ENCODE measurements at regions not wholly inside any gene's neighbourhood (a gene's known extent, or its start where the extent isn't known, plus 50 kb on each side); places are given as distances from the start of the nearest gene placed in this dataset.
"Not testable (repeated sequence)": the region's sequence is repeated elsewhere in the genome, so short reads cannot be mapped to it uniquely, and the experiment has no call there.

- TF ChIP-seq CTCF (IDR thresholded peaks at IDR 0.05) (no peak), ZFX (IDR thresholded peaks at IDR 0.05; ENCODE audit: borderline replicate concordance) (no peak)
Measured at GRCh38 chr12:59304077-59304721, 291.6 kb upstream of the SLC16A7 start.

GRCh38 chr12:59298296-59298695, 297.5 kb upstream of the SLC16A7 start:
- TF ChIP-seq CTCF (IDR thresholded peaks at IDR 0.05) (no peak), ZFX (IDR thresholded peaks at IDR 0.05; ENCODE audit: borderline replicate concordance) (no peak)
- no peak overlapping the region for H3K27ac ChIP-seq

More at GRCh38 chr12:59304077-59304721, 291.6 kb upstream of the SLC16A7 start:
- no peak overlapping the region for H3K27ac ChIP-seq

GRCh38 chr12:59294221-59294620, 301.6 kb upstream of the SLC16A7 start:
- TF ChIP-seq ZFX (IDR thresholded peaks at IDR 0.05; ENCODE audit: borderline replicate concordance) (no peak), CTCF (IDR thresholded peaks at IDR 0.05) (no peak)
- H3K27ac ChIP-seq, result no peak overlapping the region

GRCh38 chr12:59282999-59283398, 312.8 kb upstream of the SLC16A7 start:
- no peak overlapping the region for H3K27ac ChIP-seq
- TF ChIP-seq CTCF (IDR thresholded peaks at IDR 0.05), result no peak
- no peak for TF ChIP-seq ZFX (IDR thresholded peaks at IDR 0.05; ENCODE audit: borderline replicate concordance)

GRCh38 chr12:59273561-59273960, 322.3 kb upstream of the SLC16A7 start:
- H3K27ac ChIP-seq, result not testable (repeated sequence)

- H3K27ac ChIP-seq, result no peak overlapping the region
- TF ChIP-seq CTCF (IDR thresholded peaks at IDR 0.05) (no peak), ZFX (IDR thresholded peaks at IDR 0.05; ENCODE audit: borderline replicate concordance) (no peak)
Measured at GRCh38 chr12:59268295-59268809, 327.5 kb upstream of the SLC16A7 start.

GRCh38 chr12:59260202-59260601, 335.6 kb upstream of the SLC16A7 start:
- no peak overlapping the region for H3K27ac ChIP-seq
- TF ChIP-seq CTCF (IDR thresholded peaks at IDR 0.05), result no peak
- no peak for TF ChIP-seq ZFX (IDR thresholded peaks at IDR 0.05; ENCODE audit: borderline replicate concordance)

GRCh38 chr12:59252731-59253130, 332.4 kb upstream of the LRIG3 start:
- no peak for TF ChIP-seq CTCF (IDR thresholded peaks at IDR 0.05)
- no peak for TF ChIP-seq ZFX (IDR thresholded peaks at IDR 0.05; ENCODE audit: borderline replicate concordance)
- no peak overlapping the region for H3K27ac ChIP-seq

All from 22Rv1 (cell line).